K562 (cell line): ENCODE measurements at regions not wholly inside any gene's neighbourhood (a gene's known extent, or its start where the extent isn't known, plus 50 kb on each side); places are given as distances from the start of the nearest gene placed in this dataset.

Source experiments
- ATAC-seq: fragments of 200-7000 bp; cut with Tn5 transposase; 3 replicates; pipeline ENCODE4 v1.9.1; 2020; ENCODE audit warnings: moderate library complexity
- BruUV-seq: library from RNA; stranded (reverse); fragments of 400-500 nt; replicated peaks from 2 replicates; lab custom pipeline; 2021; lab: Mats Ljungman, UMichigan
- CTCF ChIA-PET: fragments of 300-600 bp; formaldehyde crosslinking; extraction: SDS; loops from one replicate; lab custom pipeline; 2021; ENCODE audit warnings: low intra/inter-chr PET ratio; lab: Yijun Ruan, JAX
- POLR2A ChIA-PET: fragments of 300-600, 350-650 bp; sonication (Branson Sonifier 250); formaldehyde crosslinking; extraction: SDS; loops from one replicate; lab custom pipeline; 2021; ENCODE audit warnings: antibody characterized with exemption, inconsistent platforms; lab: Yijun Ruan, JAX
- DNase-seq, 4 experiments: peaks; one replicate each; pipeline versions ENCODE4 v3.0.0 to v3.0.0-alpha.2; 2011 to 2018; ENCODE audit warnings: low spot score in 3 of 4, mixed read lengths in 3 of 4; ENCODE audit errors: extremely low read depth in 1 of 4
- FAIRE-seq: peaks from 2 replicates; lab custom pipeline; 2011; peaks lifted over from hg19 to GRCh38; lab: Jason Lieb, UNC
- H2AFZ ChIP-seq: 2 replicates; pipeline ENCODE4 v1.6.0; 2011; ENCODE audit warnings: low read depth, low read length, control low read depth, inconsistent platforms
- H3K27ac ChIP-seq: fragments of 200-600 bp; 3 replicates; pipeline ENCODE4 v1.8.0; 2011; ENCODE audit warnings: low read depth, mild to moderate bottlenecking, control low read depth, inconsistent platforms, low read length, moderate library complexity, mixed read lengths; ENCODE audit errors: extremely low read depth
- H3K27me3 ChIP-seq, 2 experiments: fragments of 300-600 bp in 1 of 2; 2 replicates in 1 of 2; 3 replicates in 1 of 2; pipeline versions ENCODE4 v1.6.0 to v1.8.0; 2011; ENCODE audit warnings: inconsistent platforms in 2 of 2, low read length in 2 of 2, mild to moderate bottlenecking in 1 of 2, mixed read lengths in 1 of 2, moderate library complexity in 1 of 2; ENCODE audit not compliant: control insufficient read depth in 2 of 2, insufficient read depth in 2 of 2
- H3K36me3 ChIP-seq: fragments of 300-600 bp; 3 replicates; pipeline ENCODE4 v1.8.0; 2011; ENCODE audit warnings: mild to moderate bottlenecking, low read length, inconsistent platforms; ENCODE audit not compliant: control insufficient read depth, insufficient read depth
- H3K4me1 ChIP-seq, 2 experiments: fragments of 200-600 bp in 1 of 2; replicated peaks in 1 of 2; 2 replicates in 1 of 2; 3 replicates in 1 of 2; pipeline versions ENCODE4 v1.5.1 to v1.8.0; 2011; ENCODE audit warnings: inconsistent platforms in 2 of 2, low read length in 2 of 2, mild to moderate bottlenecking in 1 of 2, mixed read lengths in 1 of 2, moderate library complexity in 1 of 2; ENCODE audit not compliant: control insufficient read depth in 2 of 2, insufficient read depth in 2 of 2
- H3K4me2 ChIP-seq: 2 replicates; pipeline ENCODE4 v1.6.1; 2011; ENCODE audit warnings: low read length, control low read depth, inconsistent platforms, mixed read lengths; ENCODE audit not compliant: insufficient read depth
- H3K4me3 ChIP-seq: fragments of 200-600 bp; sonication (generic), shearing (Covaris generic); 2 replicates; pipeline ENCODE4 v1.5.1; 2016; ENCODE audit warnings: control low read depth, inconsistent platforms
- H3K79me2 ChIP-seq: fragments of 200-600 bp; 3 replicates; pipeline ENCODE4 v1.8.0; 2011; ENCODE audit warnings: low read length, inconsistent platforms; ENCODE audit not compliant: control insufficient read depth, insufficient read depth
- H3K9ac ChIP-seq, 2 experiments: 2 replicates each; pipeline versions ENCODE4 v1.6.0 to v1.6.1; 2011; ENCODE audit warnings: low read depth in 2 of 2, low read length in 2 of 2, control low read depth in 1 of 2, inconsistent platforms in 1 of 2, mild to moderate bottlenecking in 1 of 2, mixed read lengths in 1 of 2; ENCODE audit not compliant: insufficient read depth in 1 of 2
- H3K9me1 ChIP-seq: one replicate; pipeline ENCODE4 v1.6.0; 2011; ENCODE audit warnings: inconsistent platforms, mild to moderate bottlenecking, low read length, moderate library complexity; ENCODE audit not compliant: control insufficient read depth, insufficient read depth
- H3K9me3 ChIP-seq: replicated peaks from 2 replicates; pipeline ENCODE4 v1.5.1; 2011; ENCODE audit warnings: low read depth, low read length, inconsistent platforms; ENCODE audit not compliant: control insufficient read depth, insufficient read depth
- H4K20me1 ChIP-seq: replicated peaks from 2 replicates; pipeline ENCODE4 v1.6.1; 2011; ENCODE audit warnings: low read length, inconsistent platforms, mixed read lengths; ENCODE audit not compliant: control insufficient read depth, insufficient read depth
- CCNT2 ChIP-seq: IDR thresholded peaks from 2 replicates; pipeline ENCODE4 v1.6.1; 2011; ENCODE audit warnings: borderline replicate concordance, low read depth, mild to moderate bottlenecking, moderate library complexity, mixed read lengths, low read length; ENCODE audit not compliant: insufficient read length; ENCODE audit errors: extremely low read depth
- E2F5 ChIP-seq: sonication (generic); formaldehyde crosslinking; IDR thresholded peaks from 2 replicates; pipeline ENCODE4 v1.8.0; 2022; ENCODE audit warnings: mild to moderate bottlenecking, missing genetic modification reagents
- EP400 ChIP-seq: fragments of 450-650 bp; IDR thresholded peaks from 2 replicates; pipeline ENCODE4 v1.6.1; 2017; ENCODE audit warnings: antibody characterized with exemption, mild to moderate bottlenecking, moderate library complexity
- JUND ChIP-seq, 2 experiments: IDR thresholded peaks; 2 replicates in 1 of 2; 3 replicates in 1 of 2; pipeline ENCODE4 v1.6.1; 2011; ENCODE audit warnings: borderline replicate concordance in 2 of 2, low read depth in 2 of 2, low read length in 2 of 2, improper control_type of control experiment in 1 of 2, missing biosample characterization in 1 of 2, missing genetic modification characterization in 1 of 2, missing genetic modification reagents in 1 of 2
- KHSRP ChIP-seq: fragments of 450-650 bp; IDR thresholded peaks from 2 replicates; pipeline ENCODE4 v1.6.1; 2017
- PRMT5 ChIP-seq: sonication (generic); formaldehyde crosslinking; IDR thresholded peaks from 2 replicates; pipeline ENCODE4 v1.5.0; 2020; ENCODE audit warnings: missing genetic modification reagents
- RBM14 ChIP-seq: fragments of 200-400 bp; formaldehyde crosslinking; IDR thresholded peaks from 2 replicates; pipeline ENCODE4 v1.6.1; 2018; ENCODE audit warnings: low read depth, mild to moderate bottlenecking, low read length, moderate library complexity, borderline replicate concordance; ENCODE audit not compliant: insufficient read depth
- SRSF3 ChIP-seq: fragments of 200-400 bp; formaldehyde crosslinking; IDR thresholded peaks from 2 replicates; pipeline ENCODE4 v1.6.1; 2016; ENCODE audit warnings: mild to moderate bottlenecking, low read length, moderate library complexity; ENCODE audit not compliant: insufficient read depth
- SRSF9 ChIP-seq: fragments of 200-400 bp; formaldehyde crosslinking; IDR thresholded peaks from 2 replicates; pipeline ENCODE4 v1.6.1; 2017; ENCODE audit warnings: low read depth, low read length, borderline replicate concordance
- ZC3H4 ChIP-seq: sonication (generic); formaldehyde crosslinking; IDR thresholded peaks from 2 replicates; pipeline ENCODE4 v1.9.0; 2021; ENCODE audit warnings: missing genetic modification reagents, borderline replicate concordance
- ZKSCAN1 ChIP-seq: fragments of 150-350 bp; IDR thresholded peaks from 2 replicates; pipeline ENCODE4 v1.6.1; 2016; ENCODE audit warnings: low read depth, low read length
- ZNF431 ChIP-seq: sonication (generic); formaldehyde crosslinking; IDR thresholded peaks from 2 replicates; pipeline ENCODE4 v1.8.0; 2022; ENCODE audit warnings: mild to moderate bottlenecking, missing genetic modification reagents
- ZNF644 ChIP-seq: fragments of 200-800 bp; sonication (Bioruptor generic); IDR thresholded peaks from 2 replicates; pipeline ENCODE4 v1.6.1; 2016; ENCODE audit warnings: low read depth, missing genetic modification characterization, missing compliant biosample characterization
- WGBS: fragments of 100-300 bp; shearing (Covaris generic); methylation state at CpG from one replicate; pipeline ENCODE4 v1.1.6; 2016; ENCODE audit warnings: low coverage, mixed read lengths; ENCODE audit not compliant: insufficient coverage; ENCODE audit errors: missing lambda C conversion rate; 5-methylcytosine and 5-hydroxymethylcytosine counted together
- in situ Hi-C: fragments of 300-500 bp; cut with MboI; formaldehyde crosslinking; loops from 4 replicates; pipeline ENCODE4 v1.15.0; 2018; ENCODE audit warnings: inconsistent platforms, mixed read lengths
- intact Hi-C: fragments of 100-400 bp; cut with micrococcal nuclease; formaldehyde crosslinking; loops from 2 replicates; pipeline ENCODE4 v1.14.2; 2022
- TF ChIP-seq, protein P1 (sequence below), 2 experiments: IDR thresholded peaks; 2 replicates each; pipeline ENCODE4 v1.6.1; 2011; ENCODE audit warnings: borderline replicate concordance in 1 of 2, control low read depth in 1 of 2, low read depth in 1 of 2, low read length in 1 of 2, mild to moderate bottlenecking in 1 of 2, mixed read lengths in 1 of 2, moderate library complexity in 1 of 2; ENCODE audit not compliant: insufficient read depth in 1 of 2, insufficient read length in 1 of 2, poor library complexity in 1 of 2, severe bottlenecking in 1 of 2; ENCODE audit errors: extremely low read depth in 1 of 2

GRCh38 chr6:41450581-41450980, 95.6 kb upstream of the FOXP4 start:
- no peak overlapping the region for H3K4me2 ChIP-seq

More at GRCh38 chr6:41450581-41450980, 95.6 kb upstream of the FOXP4 start:
- intact Hi-C loops (no loop called here), in situ Hi-C loops (no loop called here)
- Histone ChIP-seq H3K4me1 (peaks cover 0 to 9% of the 10 kb centered on the region in 2 experiments; a peak in 1 of 5 replicates), H3K9ac (no peak overlapping the region), H3K4me3 (no peak overlapping the region), H3K36me3 (no peaks in the 10 kb centered on the region), H3K79me2 (no peaks in the 10 kb centered on the region), H2AFZ (no peak overlapping the region), H3K9me1 (no peaks in the 10 kb centered on the region), H3K27ac (no peak overlapping the region), H3K27me3 (peaks cover 40 to 79% of the 10 kb centered on the region in 2 experiments), H4K20me1 (peaks cover 39% of the 10 kb centered on the region; the same call in 1 of the 2 replicates), H3K9me3 (no peaks in the 10 kb centered on the region)
- BruUV-seq, result no TSS peak
- WGBS, result 42% methylated on average over 13 of the region's 13 CpGs
- DNase-seq (no peak), ATAC-seq (no peak), FAIRE-seq (no peak)
- TF ChIP-seq KHSRP, result no peak
- TF ChIP-seq SRSF9, result no peak
- no peak for TF ChIP-seq ZNF431 (CRISPR knock-in tag)
- TF ChIP-seq JUND (IDR thresholded peaks at IDR 0.05; ENCODE audit: borderline replicate concordance, low read depth, low read length), result no peak
- no peak for TF ChIP-seq JUND (tag; IDR thresholded peaks at IDR 0.05; ENCODE audit: borderline replicate concordance, low read depth, low read length)
- no peak for TF ChIP-seq PRMT5
- TF ChIP-seq CCNT2, result no peak
- TF ChIP-seq RBM14, result no peak
- no peak for TF ChIP-seq ZC3H4 (CRISPR knock-in tag)
- TF ChIP-seq EP400, result no peak
- TF ChIP-seq, protein P1, sequence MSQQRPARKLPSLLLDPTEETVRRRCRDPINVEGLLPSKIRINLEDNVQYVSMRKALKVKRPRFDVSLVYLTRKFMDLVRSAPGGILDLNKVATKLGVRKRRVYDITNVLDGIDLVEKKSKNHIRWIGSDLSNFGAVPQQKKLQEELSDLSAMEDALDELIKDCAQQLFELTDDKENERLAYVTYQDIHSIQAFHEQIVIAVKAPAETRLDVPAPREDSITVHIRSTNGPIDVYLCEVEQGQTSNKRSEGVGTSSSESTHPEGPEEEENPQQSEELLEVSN (IDR thresholded peaks at IDR 0.05; ENCODE audit: borderline replicate concordance in 1 of 2, extremely low read depth in 1 of 2, insufficient read depth in 1 of 2, insufficient read length in 1 of 2, low read depth in 1 of 2, low read length in 1 of 2, poor library complexity in 1 of 2, severe bottlenecking in 1 of 2), result no peak
- TF ChIP-seq ZNF644, result no peak
- no peak for TF ChIP-seq ZKSCAN1
- TF ChIP-seq SRSF3, result no peak
- no peak for TF ChIP-seq E2F5 (CRISPR knock-in tag)
- CTCF ChIA-PET, result interaction anchor here (0.5 kb wide), 1 partner anchor 160 kb away, joined by 3 read pairs; no protein-coding TSS in a partner anchor
- POLR2A ChIA-PET, result interaction anchor here (0.5 to 0.7 kb wide), 3 partner anchors 17 to 689 kb away, joined by 3 to 5 read pairs (median 3); partner anchors contain the start of gene TSPO2
